ENCODE measurements at regions not wholly inside any gene's neighbourhood (a gene's known extent, or its start where the extent isn't known, plus 50 kb on each side); places are given as distances from the start of the nearest gene placed in this dataset.

- no peak for DNase-seq
- H3K27ac ChIP-seq = no peak overlapping the region
- H3K27me3 ChIP-seq (ENCODE audit: insufficient read depth, low read depth, severe bottlenecking) = peaks cover 100% of the 10 kb centered on the region
- TF ChIP-seq CTCF (IDR thresholded peaks at IDR 0.05; ENCODE audit: low read depth, low read length) = no peak
- no peaks in the 10 kb centered on the region for H3K9me3 ChIP-seq (ENCODE audit: severe bottlenecking)
- no peaks in the 10 kb centered on the region for H3K36me3 ChIP-seq
- no peak overlapping the region for H3K4me3 ChIP-seq (ENCODE audit: low read depth, low read length)
Observed at GRCh38 chr11:129726179-129726578, 89.5 kb upstream of the TMEM45B start.

- Histone ChIP-seq H3K36me3 (no peaks in the 10 kb centered on the region), H3K27ac (no peak overlapping the region), H3K9me3 (ENCODE audit: severe bottlenecking) (no peaks in the 10 kb centered on the region), H3K27me3 (ENCODE audit: insufficient read depth, low read depth, severe bottlenecking) (peaks cover 98% of the 10 kb centered on the region), H3K4me3 (ENCODE audit: low read depth, low read length) (no peak overlapping the region)
- DNase-seq = no peak
- no peak for TF ChIP-seq CTCF (IDR thresholded peaks at IDR 0.05; ENCODE audit: low read depth, low read length)
Observed at GRCh38 chr11:129728581-129728980, 87.1 kb upstream of the TMEM45B start.

DNA sequence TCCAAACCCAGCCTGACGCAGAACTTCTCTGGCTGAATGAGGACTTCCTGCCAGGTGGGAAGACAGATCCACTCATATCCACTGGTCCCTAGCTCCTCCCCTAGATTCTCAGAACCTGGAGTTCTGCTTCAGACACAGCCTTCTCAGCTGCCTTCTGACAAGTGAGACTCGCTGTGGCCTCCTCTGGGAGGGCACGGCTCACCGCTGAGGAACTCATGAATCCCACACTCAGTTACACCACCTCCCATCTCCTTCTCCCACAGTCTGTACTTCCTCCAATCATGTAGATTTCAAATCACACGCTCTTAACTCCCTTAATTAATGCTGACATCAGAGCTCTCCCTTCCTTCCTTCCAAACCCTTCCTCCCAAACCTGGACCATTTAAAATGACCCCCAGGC is 86.4 kb upstream of the TMEM45B start:
- Histone ChIP-seq H3K36me3 (no peaks in the 10 kb centered on the region), H3K4me3 (ENCODE audit: low read depth, low read length) (no peak overlapping the region), H3K27me3 (ENCODE audit: insufficient read depth, low read depth, severe bottlenecking) (peaks cover 98% of the 10 kb centered on the region), H3K27ac (no peak overlapping the region), H3K9me3 (ENCODE audit: severe bottlenecking) (no peaks in the 10 kb centered on the region)
- no peak for DNase-seq
- TF ChIP-seq CTCF (IDR thresholded peaks at IDR 0.05; ENCODE audit: low read depth, low read length) = no peak

- Histone ChIP-seq H3K27ac (no peak overlapping the region), H3K4me3 (ENCODE audit: low read depth, low read length) (no peak overlapping the region), H3K9me3 (ENCODE audit: severe bottlenecking) (no peaks in the 10 kb centered on the region), H3K36me3 (no peaks in the 10 kb centered on the region), H3K27me3 (ENCODE audit: insufficient read depth, low read depth, severe bottlenecking) (peaks cover 98% of the 10 kb centered on the region)
- no peak for DNase-seq
- no peak for TF ChIP-seq CTCF (IDR thresholded peaks at IDR 0.05; ENCODE audit: low read depth, low read length)
Observed at GRCh38 chr11:129729823-129730222, 85.8 kb upstream of the TMEM45B start.

DNA sequence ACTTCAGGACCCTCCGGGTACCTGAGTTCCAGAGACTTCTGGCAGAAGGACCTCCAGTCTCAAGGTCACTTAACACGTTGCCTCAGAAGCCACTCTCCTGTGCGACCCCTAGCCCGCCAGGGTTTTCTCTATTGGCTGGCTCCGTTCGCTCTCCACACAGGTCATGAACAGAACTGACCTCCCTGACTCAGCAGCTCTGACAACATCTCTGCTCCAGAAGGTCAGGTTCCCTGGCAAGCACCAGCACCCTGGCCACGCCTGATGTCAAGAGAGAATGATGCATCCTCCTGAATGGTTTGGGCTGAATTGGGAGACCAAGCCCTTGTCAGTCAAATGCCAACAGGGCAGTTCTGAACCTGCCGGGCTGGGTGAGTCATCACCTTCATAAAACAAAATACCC is 84.3 kb upstream of the TMEM45B start:
- no peak for TF ChIP-seq CTCF (IDR thresholded peaks at IDR 0.05; ENCODE audit: low read depth, low read length)
- no peak overlapping the region for H3K4me3 ChIP-seq (ENCODE audit: low read depth, low read length)
- peaks cover 98% of the 10 kb centered on the region for H3K27me3 ChIP-seq (ENCODE audit: insufficient read depth, low read depth, severe bottlenecking)
- no peaks in the 10 kb centered on the region for H3K36me3 ChIP-seq
- DNase-seq = no peak
- peaks cover 6% of the 10 kb centered on the region for H3K9me3 ChIP-seq (ENCODE audit: severe bottlenecking)
- H3K27ac ChIP-seq = no peak overlapping the region

- peaks cover 97% of the 10 kb centered on the region for H3K27me3 ChIP-seq (ENCODE audit: insufficient read depth, low read depth, severe bottlenecking)
- peaks cover 11% of the 10 kb centered on the region for H3K9me3 ChIP-seq (ENCODE audit: severe bottlenecking)
- no peak overlapping the region for H3K4me3 ChIP-seq (ENCODE audit: low read depth, low read length)
- no peaks in the 10 kb centered on the region for H3K36me3 ChIP-seq
- no peak for DNase-seq
- H3K27ac ChIP-seq = no peak overlapping the region
- no peak for TF ChIP-seq CTCF (IDR thresholded peaks at IDR 0.05; ENCODE audit: low read depth, low read length)
Observed at GRCh38 chr11:129732941-129733340, 82.7 kb upstream of the TMEM45B start.
